ENCODE measurements at regions not wholly inside any gene's neighbourhood (a gene's known extent, or its start where the extent isn't known, plus 50 kb on each side); places are given as distances from the start of the nearest gene placed in this dataset.

GRCh38 chr2:65868177-65868576 is 435.8 kb upstream of the SPRED2 start:
- TF ChIP-seq EP300 (IDR thresholded peaks at IDR 0.05; ENCODE audit: low read depth) (no peak), POLR2AphosphoS5 (IDR thresholded peaks at IDR 0.05) (no peak), POLR2A (IDR thresholded peaks at IDR 0.05) (no peak)
- TF ChIP-seq, protein P1, sequence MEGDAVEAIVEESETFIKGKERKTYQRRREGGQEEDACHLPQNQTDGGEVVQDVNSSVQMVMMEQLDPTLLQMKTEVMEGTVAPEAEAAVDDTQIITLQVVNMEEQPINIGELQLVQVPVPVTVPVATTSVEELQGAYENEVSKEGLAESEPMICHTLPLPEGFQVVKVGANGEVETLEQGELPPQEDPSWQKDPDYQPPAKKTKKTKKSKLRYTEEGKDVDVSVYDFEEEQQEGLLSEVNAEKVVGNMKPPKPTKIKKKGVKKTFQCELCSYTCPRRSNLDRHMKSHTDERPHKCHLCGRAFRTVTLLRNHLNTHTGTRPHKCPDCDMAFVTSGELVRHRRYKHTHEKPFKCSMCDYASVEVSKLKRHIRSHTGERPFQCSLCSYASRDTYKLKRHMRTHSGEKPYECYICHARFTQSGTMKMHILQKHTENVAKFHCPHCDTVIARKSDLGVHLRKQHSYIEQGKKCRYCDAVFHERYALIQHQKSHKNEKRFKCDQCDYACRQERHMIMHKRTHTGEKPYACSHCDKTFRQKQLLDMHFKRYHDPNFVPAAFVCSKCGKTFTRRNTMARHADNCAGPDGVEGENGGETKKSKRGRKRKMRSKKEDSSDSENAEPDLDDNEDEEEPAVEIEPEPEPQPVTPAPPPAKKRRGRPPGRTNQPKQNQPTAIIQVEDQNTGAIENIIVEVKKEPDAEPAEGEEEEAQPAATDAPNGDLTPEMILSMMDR (IDR thresholded peaks at IDR 0.05), result no peak
